Gastroesophageal sphincter (tissue), 3 donors: ENCODE measurements at regions not wholly inside any gene's neighbourhood (a gene's known extent, or its start where the extent isn't known, plus 50 kb on each side); places are given as distances from the start of the nearest gene placed in this dataset.

Experiments
- CTCF ChIP-seq, 4 experiments: fragments of 200-600 bp in 2 of 4; fragments of 450-650 bp in 2 of 4; sonication (generic) in 1 of 4; IDR thresholded peaks; one replicate each; pipeline ENCODE4 v1.5.1; 2017 to 2019; ENCODE audit warnings: antibody characterized with exemption in 4 of 4, mild to moderate bottlenecking in 2 of 4, moderate library complexity in 2 of 4
- POLR2AphosphoS5 ChIP-seq: sonication (generic); formaldehyde crosslinking; IDR thresholded peaks from one replicate; pipeline ENCODE4 v1.6.1; 2017; ENCODE audit warnings: antibody characterized with exemption

GRCh38 chr12:33718631-33719030 is 279.0 kb upstream of the SYT10 start:
- no peak for TF ChIP-seq CTCF (IDR thresholded peaks at IDR 0.05)
- no peak for TF ChIP-seq POLR2AphosphoS5
